Astrocyte of the spinal cord (primary cell): ENCODE measurements at regions not wholly inside any gene's neighbourhood (a gene's known extent, or its start where the extent isn't known, plus 50 kb on each side); places are given as distances from the start of the nearest gene placed in this dataset.

Experiments
- DNase-seq: peaks from one replicate; pipeline ENCODE4 v3.0.0; 2011; ENCODE audit warnings: low read depth, low spot score
- H3K4me3 ChIP-seq: 2 replicates; pipeline ENCODE4 v1.5.1; 2011; ENCODE audit warnings: low read depth, mild to moderate bottlenecking, low read length, moderate library complexity
- in situ Hi-C: cut with HindIII; loops from 2 replicates; pipeline ENCODE4 v1.10.0; 2017; ENCODE audit warnings: low sequenced_read_pairs
- TF ChIP-seq, protein P1 (sequence below): IDR thresholded peaks from 2 replicates; pipeline ENCODE4 v1.5.1; 2012; ENCODE audit warnings: low read depth, mild to moderate bottlenecking, low read length, inconsistent platforms

DNA sequence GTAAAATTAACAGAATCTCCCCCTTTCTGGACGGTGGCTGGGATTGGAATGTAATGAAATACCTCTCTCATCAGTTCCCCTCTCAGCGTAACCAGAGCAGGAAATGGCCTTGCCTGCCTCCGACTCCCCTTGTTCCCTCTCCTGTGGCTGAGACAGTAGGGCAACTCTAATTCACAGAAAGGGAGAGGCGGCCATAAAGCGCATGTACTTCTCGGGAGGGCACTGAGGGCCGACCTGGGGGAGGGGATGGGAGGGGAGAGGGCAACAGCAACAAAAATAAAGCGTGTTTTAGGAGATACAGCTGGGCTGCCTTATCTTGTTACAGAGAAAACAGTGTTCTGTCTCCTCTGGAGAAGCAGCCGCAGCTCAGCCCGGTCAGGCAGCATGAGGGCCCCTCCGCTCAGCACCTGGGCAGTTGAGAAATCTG lies 783.3 kb upstream of the ARRDC4 start:
- TF ChIP-seq, protein P1, sequence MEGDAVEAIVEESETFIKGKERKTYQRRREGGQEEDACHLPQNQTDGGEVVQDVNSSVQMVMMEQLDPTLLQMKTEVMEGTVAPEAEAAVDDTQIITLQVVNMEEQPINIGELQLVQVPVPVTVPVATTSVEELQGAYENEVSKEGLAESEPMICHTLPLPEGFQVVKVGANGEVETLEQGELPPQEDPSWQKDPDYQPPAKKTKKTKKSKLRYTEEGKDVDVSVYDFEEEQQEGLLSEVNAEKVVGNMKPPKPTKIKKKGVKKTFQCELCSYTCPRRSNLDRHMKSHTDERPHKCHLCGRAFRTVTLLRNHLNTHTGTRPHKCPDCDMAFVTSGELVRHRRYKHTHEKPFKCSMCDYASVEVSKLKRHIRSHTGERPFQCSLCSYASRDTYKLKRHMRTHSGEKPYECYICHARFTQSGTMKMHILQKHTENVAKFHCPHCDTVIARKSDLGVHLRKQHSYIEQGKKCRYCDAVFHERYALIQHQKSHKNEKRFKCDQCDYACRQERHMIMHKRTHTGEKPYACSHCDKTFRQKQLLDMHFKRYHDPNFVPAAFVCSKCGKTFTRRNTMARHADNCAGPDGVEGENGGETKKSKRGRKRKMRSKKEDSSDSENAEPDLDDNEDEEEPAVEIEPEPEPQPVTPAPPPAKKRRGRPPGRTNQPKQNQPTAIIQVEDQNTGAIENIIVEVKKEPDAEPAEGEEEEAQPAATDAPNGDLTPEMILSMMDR: no peak
- H3K4me3 ChIP-seq: no peak overlapping the region
- in situ Hi-C loops: no loop called here
- peak; percentile 4 for DNase-seq

GRCh38 chr15:97182581-97182980 lies 777.9 kb upstream of the ARRDC4 start:
- no peak overlapping the region for H3K4me3 ChIP-seq
- TF ChIP-seq, protein P1: no peak
- in situ Hi-C loops: no loop called here
- DNase-seq: no peak

DNA sequence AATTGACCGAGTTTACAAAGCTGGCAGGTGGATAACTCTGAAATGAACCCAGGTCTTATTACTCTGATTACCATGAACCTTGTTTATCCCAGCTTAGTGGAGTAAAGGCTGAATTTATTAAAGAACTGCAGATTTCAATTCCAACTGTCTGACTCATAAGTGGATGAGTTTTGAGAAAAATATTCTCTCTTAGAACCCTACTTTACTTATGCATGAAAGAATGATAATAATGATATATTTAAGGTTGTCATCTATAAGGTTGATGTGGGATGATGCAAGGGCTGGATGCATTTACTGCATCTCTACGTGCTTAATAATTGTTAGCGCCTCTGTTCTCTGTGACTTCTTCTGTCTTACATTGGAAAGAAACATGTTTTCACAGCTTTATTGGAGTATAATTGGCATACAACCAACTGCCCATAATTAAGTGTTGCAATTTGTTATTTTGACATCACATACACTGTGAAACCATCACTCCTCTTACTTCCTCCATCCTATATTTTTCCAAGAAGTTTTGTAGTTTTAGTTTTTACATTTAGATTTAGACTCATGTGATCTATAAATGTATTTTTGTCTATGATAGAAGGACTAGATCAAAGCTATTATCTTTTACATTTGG lies 771.2 kb upstream of the ARRDC4 start:
- in situ Hi-C loops: no loop called here
- TF ChIP-seq, protein P1: no peak
- DNase-seq: peak; percentile 4

DNA sequence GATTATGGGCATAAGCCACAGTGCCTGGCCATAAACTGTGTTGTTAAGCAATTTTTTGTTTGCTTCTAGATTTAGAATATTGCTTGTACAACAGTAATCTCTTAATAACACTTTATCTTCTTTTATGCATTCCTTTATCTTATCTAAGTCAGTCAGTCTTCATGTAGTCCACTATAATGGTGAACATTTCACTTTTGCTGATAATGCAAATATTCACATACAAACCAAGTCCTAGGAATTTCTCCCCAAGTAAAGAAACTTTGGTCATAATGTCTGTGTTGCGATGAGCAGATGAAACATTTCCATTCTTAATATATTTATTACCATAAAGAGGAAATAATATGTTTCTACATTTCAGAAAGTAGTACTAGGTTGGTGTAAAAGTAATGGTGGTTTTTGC lies 765.8 kb upstream of the ARRDC4 start:
- no peak overlapping the region for H3K4me3 ChIP-seq
- TF ChIP-seq, protein P1: no peak
- in situ Hi-C loops: no loop called here
- no peak for DNase-seq

More for the DNA sequence above, 771.2 kb upstream of the ARRDC4 start:
- H3K4me3 ChIP-seq: no peak overlapping the region

DNA sequence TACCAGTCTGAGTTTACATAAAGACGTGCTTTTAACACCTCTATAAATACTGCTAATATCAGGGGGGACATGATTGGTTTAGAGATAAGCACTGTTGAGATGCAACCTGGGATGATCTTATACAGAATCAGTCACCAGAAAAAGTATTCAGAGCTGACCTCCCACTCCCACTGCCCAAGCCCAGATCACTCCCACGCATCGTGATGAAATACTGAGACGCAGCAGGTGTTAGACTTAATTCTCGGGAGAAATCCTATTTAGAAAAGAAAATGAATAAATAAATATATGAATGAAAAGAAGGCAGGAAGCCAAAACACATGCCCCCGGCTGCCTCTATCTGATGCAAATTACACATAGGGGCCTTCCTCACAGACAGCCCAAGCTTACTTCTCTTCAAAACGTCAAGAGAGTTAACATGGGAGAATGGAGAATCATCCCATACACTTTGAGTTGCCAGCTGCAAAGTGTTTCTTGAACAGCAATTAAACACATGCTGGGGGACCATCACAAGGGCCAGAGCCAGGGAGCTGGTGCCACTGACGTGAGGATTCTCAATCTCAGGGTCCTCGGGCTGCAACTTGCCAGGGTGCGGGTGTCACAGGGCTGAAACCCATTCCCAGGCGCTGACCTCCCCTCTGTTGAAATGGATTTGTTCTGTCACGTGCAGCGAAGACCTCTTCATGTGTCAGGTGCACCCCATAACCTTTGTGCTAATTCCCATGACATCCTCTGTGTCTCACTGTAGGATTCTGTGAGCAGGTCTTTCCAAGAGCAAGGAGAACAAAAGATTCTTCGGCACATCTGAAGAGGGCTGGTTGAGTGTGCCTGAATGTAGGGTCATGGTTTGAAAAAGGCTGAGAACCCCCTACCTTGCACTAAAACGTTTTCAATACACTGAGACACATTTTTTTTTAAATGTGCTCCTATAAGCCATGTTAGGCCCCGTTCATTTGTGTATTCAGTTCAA lies 764.2 kb upstream of the ARRDC4 start:
- in situ Hi-C loops: no loop called here
- no peak overlapping the region for H3K4me3 ChIP-seq
- no peak for DNase-seq
- TF ChIP-seq, protein P1: no peak

DNA sequence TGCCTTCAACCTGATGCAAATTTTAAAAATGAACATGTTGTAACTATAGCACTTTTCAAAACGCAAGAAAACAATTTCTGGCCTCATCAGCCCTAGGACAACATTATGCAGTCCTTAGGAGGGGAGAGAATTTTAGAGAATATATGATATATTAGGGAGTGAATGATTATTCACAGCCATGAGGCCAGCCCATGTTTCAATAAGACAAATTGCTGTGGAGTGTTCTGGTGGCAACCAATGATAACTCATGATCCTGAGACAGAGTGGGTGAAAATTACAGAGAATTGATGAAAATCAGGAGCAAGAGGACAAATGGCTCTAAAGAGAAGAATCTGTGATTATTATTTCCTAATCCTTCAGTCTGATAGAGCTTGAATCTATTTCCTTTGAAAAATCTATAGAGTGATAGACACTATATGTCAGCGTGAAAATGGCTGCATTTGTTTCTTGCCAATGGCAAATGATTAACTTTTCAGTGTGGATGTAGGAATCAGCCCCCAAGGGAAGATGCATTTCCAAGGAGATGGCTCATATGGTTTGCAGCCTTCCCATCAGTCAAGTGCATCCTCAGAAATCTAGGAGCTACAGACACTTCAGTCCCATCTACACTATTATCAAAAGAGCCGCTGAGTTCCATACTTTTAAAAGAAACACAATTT lies 761.0 kb upstream of the ARRDC4 start:
- H3K4me3 ChIP-seq: no peak overlapping the region
- DNase-seq: no peak
- TF ChIP-seq, protein P1: no peak
- in situ Hi-C loops: no loop called here
